HepG2 (cell line): ENCODE measurements at regions not wholly inside any gene's neighbourhood (a gene's known extent, or its start where the extent isn't known, plus 50 kb on each side); places are given as distances from the start of the nearest gene placed in this dataset.

Source experiments
- CHD2 ChIP-seq: IDR thresholded peaks from 2 replicates; pipeline ENCODE4 v1.6.1; 2011; ENCODE audit warnings: low read depth, low read length, improper control_type of control experiment
- DPF2 ChIP-seq: sonication (generic); formaldehyde crosslinking; IDR thresholded peaks from 2 replicates; pipeline ENCODE4 v1.4.0; 2020; ENCODE audit warnings: mild to moderate bottlenecking, low read depth, missing genetic modification reagents, borderline replicate concordance
- ETV6 ChIP-seq: sonication (generic); formaldehyde crosslinking; conservative IDR thresholded peaks from 2 replicates; pipeline ENCODE4 v1.4.0; 2020; ENCODE audit warnings: missing genetic modification reagents
- HDAC6 ChIP-seq: fragments of 200-600 bp; sonication (generic); IDR thresholded peaks from 2 replicates; pipeline ENCODE4 v1.7.0; 2017; ENCODE audit warnings: mild to moderate bottlenecking, antibody characterized with exemption, low read length, low read depth
- IKZF1 ChIP-seq: fragments of 450-650 bp; IDR thresholded peaks from 2 replicates; pipeline ENCODE4 v1.7.1; 2016
- RNF2 ChIP-seq: fragments of 450-650 bp; conservative IDR thresholded peaks from 2 replicates; pipeline ENCODE4 v1.6.1; 2016; ENCODE audit warnings: low read depth
- ZSCAN22 ChIP-seq: sonication (generic); formaldehyde crosslinking; IDR thresholded peaks from 2 replicates; pipeline ENCODE4 v1.4.0; 2020; ENCODE audit warnings: mild to moderate bottlenecking, missing genetic modification reagents
- TF ChIP-seq, protein P1 (sequence below): sonication (generic); formaldehyde crosslinking; IDR thresholded peaks from 2 replicates; pipeline ENCODE4 v1.8.1; 2023; ENCODE audit warnings: missing genetic modification reagents, mild to moderate bottlenecking, borderline replicate concordance
- TF ChIP-seq, protein P2 (sequence below): sonication (generic); formaldehyde crosslinking; IDR thresholded peaks from 2 replicates; pipeline ENCODE4 v1.5.0; 2020; ENCODE audit warnings: mild to moderate bottlenecking, missing genetic modification reagents, moderate library complexity
- TF ChIP-seq, protein P3 (sequence below): sonication (generic); formaldehyde crosslinking; IDR thresholded peaks from 2 replicates; pipeline ENCODE4 v1.4.0; 2020; ENCODE audit warnings: missing genetic modification reagents, borderline replicate concordance
- TF ChIP-seq, protein P4 (sequence below), 2 experiments: IDR thresholded peaks; 2 replicates each; pipeline ENCODE4 v1.6.1; 2011 to 2012; ENCODE audit warnings: low read length in 2 of 2, borderline replicate concordance in 1 of 2, low read depth in 1 of 2, mild to moderate bottlenecking in 1 of 2, moderate library complexity in 1 of 2

DNA sequence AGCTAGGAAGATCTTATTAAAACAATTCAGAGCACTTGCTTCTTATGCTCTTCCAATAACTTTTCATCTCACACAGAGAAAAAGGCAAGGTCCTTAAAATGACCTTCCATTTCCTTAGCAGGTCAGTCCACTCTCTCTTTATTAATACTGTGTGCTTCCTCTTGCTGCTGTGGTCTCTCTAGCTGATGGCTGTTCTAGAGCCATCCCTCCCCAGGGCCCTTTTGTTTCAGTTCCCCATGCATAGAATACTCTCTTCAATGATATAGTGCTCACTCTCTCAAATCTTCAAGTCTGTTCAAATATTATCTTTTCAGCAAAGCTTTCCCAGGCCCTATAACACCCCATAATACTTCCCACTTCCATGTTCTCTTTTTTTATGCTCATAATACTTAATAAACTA, 469.3 kb downstream of the METTL4 start:
- TF ChIP-seq, protein P1, sequence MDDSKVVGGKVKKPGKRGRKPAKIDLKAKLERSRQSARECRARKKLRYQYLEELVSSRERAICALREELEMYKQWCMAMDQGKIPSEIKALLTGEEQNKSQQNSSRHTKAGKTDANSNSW (CRISPR knock-in tag) = no peak
- TF ChIP-seq DPF2 (CRISPR knock-in tag) (no peak), HDAC6 (no peak), ZSCAN22 (no peak), RNF2 (no peak), IKZF1 (no peak), ETV6 (no peak), CHD2 (no peak)
- TF ChIP-seq, protein P2, sequence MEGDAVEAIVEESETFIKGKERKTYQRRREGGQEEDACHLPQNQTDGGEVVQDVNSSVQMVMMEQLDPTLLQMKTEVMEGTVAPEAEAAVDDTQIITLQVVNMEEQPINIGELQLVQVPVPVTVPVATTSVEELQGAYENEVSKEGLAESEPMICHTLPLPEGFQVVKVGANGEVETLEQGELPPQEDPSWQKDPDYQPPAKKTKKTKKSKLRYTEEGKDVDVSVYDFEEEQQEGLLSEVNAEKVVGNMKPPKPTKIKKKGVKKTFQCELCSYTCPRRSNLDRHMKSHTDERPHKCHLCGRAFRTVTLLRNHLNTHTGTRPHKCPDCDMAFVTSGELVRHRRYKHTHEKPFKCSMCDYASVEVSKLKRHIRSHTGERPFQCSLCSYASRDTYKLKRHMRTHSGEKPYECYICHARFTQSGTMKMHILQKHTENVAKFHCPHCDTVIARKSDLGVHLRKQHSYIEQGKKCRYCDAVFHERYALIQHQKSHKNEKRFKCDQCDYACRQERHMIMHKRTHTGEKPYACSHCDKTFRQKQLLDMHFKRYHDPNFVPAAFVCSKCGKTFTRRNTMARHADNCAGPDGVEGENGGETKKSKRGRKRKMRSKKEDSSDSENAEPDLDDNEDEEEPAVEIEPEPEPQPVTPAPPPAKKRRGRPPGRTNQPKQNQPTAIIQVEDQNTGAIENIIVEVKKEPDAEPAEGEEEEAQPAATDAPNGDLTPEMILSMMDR = no peak
- TF ChIP-seq, protein P3, sequence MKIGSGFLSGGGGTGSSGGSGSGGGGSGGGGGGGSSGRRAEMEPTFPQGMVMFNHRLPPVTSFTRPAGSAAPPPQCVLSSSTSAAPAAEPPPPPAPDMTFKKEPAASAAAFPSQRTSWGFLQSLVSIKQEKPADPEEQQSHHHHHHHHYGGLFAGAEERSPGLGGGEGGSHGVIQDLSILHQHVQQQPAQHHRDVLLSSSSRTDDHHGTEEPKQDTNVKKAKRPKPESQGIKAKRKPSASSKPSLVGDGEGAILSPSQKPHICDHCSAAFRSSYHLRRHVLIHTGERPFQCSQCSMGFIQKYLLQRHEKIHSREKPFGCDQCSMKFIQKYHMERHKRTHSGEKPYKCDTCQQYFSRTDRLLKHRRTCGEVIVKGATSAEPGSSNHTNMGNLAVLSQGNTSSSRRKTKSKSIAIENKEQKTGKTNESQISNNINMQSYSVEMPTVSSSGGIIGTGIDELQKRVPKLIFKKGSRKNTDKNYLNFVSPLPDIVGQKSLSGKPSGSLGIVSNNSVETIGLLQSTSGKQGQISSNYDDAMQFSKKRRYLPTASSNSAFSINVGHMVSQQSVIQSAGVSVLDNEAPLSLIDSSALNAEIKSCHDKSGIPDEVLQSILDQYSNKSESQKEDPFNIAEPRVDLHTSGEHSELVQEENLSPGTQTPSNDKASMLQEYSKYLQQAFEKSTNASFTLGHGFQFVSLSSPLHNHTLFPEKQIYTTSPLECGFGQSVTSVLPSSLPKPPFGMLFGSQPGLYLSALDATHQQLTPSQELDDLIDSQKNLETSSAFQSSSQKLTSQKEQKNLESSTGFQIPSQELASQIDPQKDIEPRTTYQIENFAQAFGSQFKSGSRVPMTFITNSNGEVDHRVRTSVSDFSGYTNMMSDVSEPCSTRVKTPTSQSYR (CRISPR knock-in tag) = no peak
- TF ChIP-seq, protein P4, sequence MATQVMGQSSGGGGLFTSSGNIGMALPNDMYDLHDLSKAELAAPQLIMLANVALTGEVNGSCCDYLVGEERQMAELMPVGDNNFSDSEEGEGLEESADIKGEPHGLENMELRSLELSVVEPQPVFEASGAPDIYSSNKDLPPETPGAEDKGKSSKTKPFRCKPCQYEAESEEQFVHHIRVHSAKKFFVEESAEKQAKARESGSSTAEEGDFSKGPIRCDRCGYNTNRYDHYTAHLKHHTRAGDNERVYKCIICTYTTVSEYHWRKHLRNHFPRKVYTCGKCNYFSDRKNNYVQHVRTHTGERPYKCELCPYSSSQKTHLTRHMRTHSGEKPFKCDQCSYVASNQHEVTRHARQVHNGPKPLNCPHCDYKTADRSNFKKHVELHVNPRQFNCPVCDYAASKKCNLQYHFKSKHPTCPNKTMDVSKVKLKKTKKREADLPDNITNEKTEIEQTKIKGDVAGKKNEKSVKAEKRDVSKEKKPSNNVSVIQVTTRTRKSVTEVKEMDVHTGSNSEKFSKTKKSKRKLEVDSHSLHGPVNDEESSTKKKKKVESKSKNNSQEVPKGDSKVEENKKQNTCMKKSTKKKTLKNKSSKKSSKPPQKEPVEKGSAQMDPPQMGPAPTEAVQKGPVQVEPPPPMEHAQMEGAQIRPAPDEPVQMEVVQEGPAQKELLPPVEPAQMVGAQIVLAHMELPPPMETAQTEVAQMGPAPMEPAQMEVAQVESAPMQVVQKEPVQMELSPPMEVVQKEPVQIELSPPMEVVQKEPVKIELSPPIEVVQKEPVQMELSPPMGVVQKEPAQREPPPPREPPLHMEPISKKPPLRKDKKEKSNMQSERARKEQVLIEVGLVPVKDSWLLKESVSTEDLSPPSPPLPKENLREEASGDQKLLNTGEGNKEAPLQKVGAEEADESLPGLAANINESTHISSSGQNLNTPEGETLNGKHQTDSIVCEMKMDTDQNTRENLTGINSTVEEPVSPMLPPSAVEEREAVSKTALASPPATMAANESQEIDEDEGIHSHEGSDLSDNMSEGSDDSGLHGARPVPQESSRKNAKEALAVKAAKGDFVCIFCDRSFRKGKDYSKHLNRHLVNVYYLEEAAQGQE (IDR thresholded peaks at IDR 0.05; ENCODE audit: borderline replicate concordance in 1 of 2, low read depth in 1 of 2, low read length in 2 of 2) = no peak
